Brain microvascular endothelial cell (primary cell): ENCODE measurements at regions not wholly inside any gene's neighbourhood (a gene's known extent, or its start where the extent isn't known, plus 50 kb on each side); places are given as distances from the start of the nearest gene placed in this dataset.

ENCODE experiments used
- DNase-seq: peaks from one replicate; pipeline ENCODE4 v3.0.0-alpha.2; 2020
- H3K27ac ChIP-seq: fragments of 250-450 bp; sonication (Bioruptor Pico); 2 replicates; pipeline ENCODE4 v1.5.1; 2020; ENCODE audit warnings: mild to moderate bottlenecking, moderate library complexity
- H3K27me3 ChIP-seq: fragments of 250-450 bp; sonication (Bioruptor Pico); replicated peaks from 2 replicates; pipeline ENCODE4 v1.5.1; 2020; ENCODE audit warnings: mild to moderate bottlenecking
- H3K36me3 ChIP-seq: fragments of 250-450 bp; sonication (Bioruptor Pico); replicated peaks from 2 replicates; pipeline ENCODE4 v1.5.1; 2020; ENCODE audit warnings: mild to moderate bottlenecking
- H3K4me3 ChIP-seq: 2 replicates; pipeline ENCODE4 v1.5.1; 2011; ENCODE audit warnings: low read depth, mild to moderate bottlenecking, control low read depth, low read length, moderate library complexity
- CTCF ChIP-seq: IDR thresholded peaks from 2 replicates; pipeline ENCODE4 v1.5.1; 2011; ENCODE audit warnings: low read depth, mild to moderate bottlenecking, moderate library complexity, low read length, control low read depth, inconsistent platforms; ENCODE audit errors: missing control alignments
- in situ Hi-C: cut with HindIII; loops from 2 replicates; pipeline ENCODE4 v1.10.0; 2017; ENCODE audit warnings: low sequenced_read_pairs, low pct_ligation_motif_present

- Histone ChIP-seq H3K4me3 (no peak overlapping the region), H3K27me3 (no peaks in the 10 kb centered on the region), H3K36me3 (no peaks in the 10 kb centered on the region), H3K27ac (no peak overlapping the region)
- in situ Hi-C loops = no loop called here
- TF ChIP-seq CTCF = no peak
- no peak for DNase-seq
Observed at GRCh38 chr2:8402222-8402621, 279.6 kb upstream of the ID2 start.

GRCh38 chr2:8403876-8404275 lies 278.0 kb upstream of the ID2 start:
- no peaks in the 10 kb centered on the region for H3K27me3 ChIP-seq
- H3K4me3 ChIP-seq = no peak overlapping the region
- H3K27ac ChIP-seq = no peak overlapping the region
- in situ Hi-C loops = no loop called here
- H3K36me3 ChIP-seq = no peaks in the 10 kb centered on the region
- DNase-seq = no peak
- TF ChIP-seq CTCF = no peak

- no peaks in the 10 kb centered on the region for H3K27me3 ChIP-seq
- in situ Hi-C loops = no loop called here
- H3K27ac ChIP-seq = no peak overlapping the region
- H3K4me3 ChIP-seq = no peak overlapping the region
- no peak for TF ChIP-seq CTCF
- H3K36me3 ChIP-seq = no peaks in the 10 kb centered on the region
- DNase-seq = no peak
Observed at GRCh38 chr2:8405334-8405733, 276.5 kb upstream of the ID2 start.

- Histone ChIP-seq H3K4me3 (no peak overlapping the region), H3K36me3 (no peaks in the 10 kb centered on the region), H3K27ac (no peak overlapping the region), H3K27me3 (no peaks in the 10 kb centered on the region)
- no peak for TF ChIP-seq CTCF
- in situ Hi-C loops = no loop called here
- DNase-seq = peak; percentile 8
Observed at GRCh38 chr2:8406271-8406670, 275.6 kb upstream of the ID2 start.

GRCh38 chr2:8407332-8407731 lies 274.5 kb upstream of the ID2 start:
- in situ Hi-C loops = no loop called here
- no peak for DNase-seq
- Histone ChIP-seq H3K4me3 (no peak overlapping the region), H3K27ac (no peak overlapping the region), H3K27me3 (no peaks in the 10 kb centered on the region), H3K36me3 (no peaks in the 10 kb centered on the region)
- TF ChIP-seq CTCF = no peak

GRCh38 chr2:8408560-8409460 lies 273.0 kb upstream of the ID2 start:
- in situ Hi-C loops = no loop called here
- no peak for TF ChIP-seq CTCF
- DNase-seq = no peak
- H3K36me3 ChIP-seq = no peaks in the 10 kb centered on the region
- no peak overlapping the region for H3K27ac ChIP-seq
- no peak overlapping the region for H3K4me3 ChIP-seq
- H3K27me3 ChIP-seq = no peaks in the 10 kb centered on the region
